Neuronal stem cell (in vitro differentiated cells): ENCODE measurements at regions not wholly inside any gene's neighbourhood (a gene's known extent, or its start where the extent isn't known, plus 50 kb on each side); places are given as distances from the start of the nearest gene placed in this dataset.
A peak's percentile ranks its signal among the peaks of the same experiment; 100 is the strongest.

Source experiments
- DNase-seq: peaks from one replicate; pipeline ENCODE4 v3.0.0-alpha.2; 2013; ENCODE audit warnings: low spot score
- H2AFZ ChIP-seq: one replicate; pipeline ENCODE4 v1.6.1; 2013; ENCODE audit warnings: mild to moderate bottlenecking, low read length, inconsistent platforms
- H2AK5ac ChIP-seq: 2 replicates; pipeline ENCODE4 v1.6.1; 2013; ENCODE audit warnings: low read depth, mild to moderate bottlenecking, inconsistent platforms, low read length, moderate library complexity, mixed read lengths
- H2BK120ac ChIP-seq: 2 replicates; pipeline ENCODE4 v1.6.1; 2013; ENCODE audit warnings: low read depth, mild to moderate bottlenecking, inconsistent platforms, low read length, moderate library complexity, mixed read lengths
- H2BK12ac ChIP-seq: one replicate; pipeline ENCODE4 v1.6.1; 2013; ENCODE audit warnings: low read length, inconsistent platforms
- H2BK15ac ChIP-seq: 2 replicates; pipeline ENCODE4 v1.6.1; 2013; ENCODE audit warnings: mild to moderate bottlenecking, low read length, inconsistent platforms, mixed read lengths
- H2BK5ac ChIP-seq: one replicate; pipeline ENCODE4 v1.6.1; 2013; ENCODE audit warnings: inconsistent platforms, mild to moderate bottlenecking, low read length, moderate library complexity
- H3K14ac ChIP-seq: one replicate; pipeline ENCODE4 v1.6.1; 2013; ENCODE audit warnings: low read length, inconsistent platforms
- H3K18ac ChIP-seq: 2 replicates; pipeline ENCODE4 v1.6.1; 2013; ENCODE audit warnings: low read length, inconsistent platforms
- H3K23ac ChIP-seq: 2 replicates; pipeline ENCODE4 v1.6.1; 2013; ENCODE audit warnings: low read depth, mild to moderate bottlenecking, mixed read lengths, low read length, inconsistent platforms; ENCODE audit not compliant: poor library complexity
- H3K27ac ChIP-seq: replicated peaks from 3 replicates; pipeline ENCODE4 v1.5.1; 2013; ENCODE audit warnings: low read length, inconsistent platforms
- H3K27me3 ChIP-seq, 3 experiments: 2 replicates each; pipeline ENCODE4 v1.6.1; 2013; ENCODE audit warnings: low read length in 3 of 3, mild to moderate bottlenecking in 2 of 3, inconsistent platforms in 1 of 3, low read depth in 1 of 3, mixed read lengths in 1 of 3, moderate library complexity in 1 of 3; ENCODE audit not compliant: control insufficient read depth in 3 of 3, insufficient read depth in 3 of 3
- H3K36me3 ChIP-seq, 2 donors: replicated peaks in 1 of 2; 2 replicates each; pipeline ENCODE4 v1.6.1; 2013; ENCODE audit warnings: low read length in 2 of 2; ENCODE audit not compliant: control insufficient read depth in 2 of 2, insufficient read depth in 2 of 2
- H3K4ac ChIP-seq: 2 replicates; pipeline ENCODE4 v1.6.1; 2013; ENCODE audit warnings: inconsistent platforms, mild to moderate bottlenecking, low read length, moderate library complexity
- H3K4me1 ChIP-seq, 2 donors: 1 replicate in 1 of 2; 2 replicates in 1 of 2; pipeline ENCODE4 v1.6.1; 2013; ENCODE audit warnings: low read length in 2 of 2, low read depth in 1 of 2; ENCODE audit not compliant: control insufficient read depth in 2 of 2, insufficient read depth in 1 of 2
- H3K4me2 ChIP-seq: one replicate; pipeline ENCODE4 v1.6.1; 2013; ENCODE audit warnings: mild to moderate bottlenecking, low read length, inconsistent platforms; ENCODE audit not compliant: insufficient read depth, poor library complexity, severe bottlenecking
- H3K4me3 ChIP-seq, 2 donors: 2 replicates each; pipeline ENCODE4 v1.5.1; 2013; ENCODE audit warnings: low read length in 2 of 2, mild to moderate bottlenecking in 2 of 2, inconsistent platforms in 1 of 2, moderate library complexity in 1 of 2
- H3K79me1 ChIP-seq: one replicate; pipeline ENCODE4 v1.6.1; 2013; ENCODE audit warnings: low read depth, mild to moderate bottlenecking, inconsistent platforms, low read length, moderate library complexity
- H3K9ac ChIP-seq: one replicate; pipeline ENCODE4 v1.6.1; 2013; ENCODE audit warnings: mild to moderate bottlenecking, low read depth, low read length, inconsistent platforms; ENCODE audit not compliant: poor library complexity
- H3K9me3 ChIP-seq, 2 donors: replicated peaks in 1 of 2; 2 replicates each; pipeline versions ENCODE3 to v1.6.1; 2013; ENCODE audit warnings: low read length in 2 of 2, mild to moderate bottlenecking in 2 of 2, inconsistent platforms in 1 of 2, low read depth in 1 of 2, mixed read lengths in 1 of 2, moderate library complexity in 1 of 2; ENCODE audit not compliant: control insufficient read depth in 2 of 2, insufficient read depth in 1 of 2
- H4K8ac ChIP-seq: one replicate; pipeline ENCODE4 v1.6.1; 2013; ENCODE audit warnings: low read depth, mild to moderate bottlenecking, inconsistent platforms, low read length, moderate library complexity
- H4K91ac ChIP-seq: one replicate; pipeline ENCODE4 v1.6.1; 2013; ENCODE audit warnings: low read length, low read depth, mild to moderate bottlenecking, inconsistent platforms; ENCODE audit not compliant: poor library complexity
- WGBS, 2 donors: extraction: QIAGEN DNeasy Blood & Tissue Kit; methylation state at CpG; one replicate each; pipeline ENCODE4 v1.1.7; 2013; ENCODE audit warnings: missing lambda C conversion rate in 2 of 2, mixed read lengths in 1 of 2; ENCODE audit not compliant: insufficient read length in 2 of 2, insufficient replicate concordance in 1 of 2; ENCODE audit errors: extremely low coverage in 2 of 2; 5-methylcytosine and 5-hydroxymethylcytosine counted together

DNA sequence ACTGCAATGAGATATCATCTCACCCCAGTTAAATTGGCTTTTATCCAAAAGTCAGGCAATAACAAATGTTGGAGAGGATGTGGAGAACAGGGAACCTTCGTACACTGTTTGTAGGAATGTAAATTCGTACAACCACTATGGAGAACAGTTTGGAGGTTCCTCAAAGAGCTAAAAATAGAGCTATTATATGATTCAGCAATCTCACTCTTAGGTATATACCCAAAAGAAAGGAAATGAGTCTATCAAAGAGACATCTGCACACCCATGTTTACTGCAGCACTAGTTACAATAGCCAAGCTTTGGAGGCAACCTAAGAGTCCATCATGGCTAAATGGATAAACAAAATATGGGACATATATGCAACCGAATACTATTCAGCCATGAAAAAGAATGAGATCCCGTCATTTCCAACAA is 68.0 kb upstream of the HES1 start:
- Histone ChIP-seq H3K18ac (no peak overlapping the region), H3K36me3 (no peaks in the 10 kb centered on the region), H2BK5ac (no peak overlapping the region), H3K27ac (no peak overlapping the region), H3K9ac (no peak overlapping the region), H3K4me2 (no peak overlapping the region), H3K4me1 (peaks cover 13 to 15% of the 10 kb centered on the region in 2 donors), H2BK15ac (no peak overlapping the region), H3K79me1 (no peaks in the 10 kb centered on the region), H2AFZ (no peak overlapping the region), H3K14ac (no peak overlapping the region), H2BK12ac (no peak overlapping the region), H3K4me3 (no peak overlapping the region), H3K4ac (no peak overlapping the region), H3K9me3 (peaks cover 7 to 32% of the 10 kb centered on the region in 2 donors), H4K91ac (no peak overlapping the region), H2AK5ac (no peak overlapping the region), H3K23ac (no peak overlapping the region), H3K27me3 (peaks cover 0 to 13% (median 0%) of the 10 kb centered on the region in 3 experiments), H4K8ac (no peak overlapping the region), H2BK120ac (no peak overlapping the region)
- WGBS, 2 donors = no CpG with 5 or more reads among the region's 4 CpGs
- DNase-seq = no peak

DNA sequence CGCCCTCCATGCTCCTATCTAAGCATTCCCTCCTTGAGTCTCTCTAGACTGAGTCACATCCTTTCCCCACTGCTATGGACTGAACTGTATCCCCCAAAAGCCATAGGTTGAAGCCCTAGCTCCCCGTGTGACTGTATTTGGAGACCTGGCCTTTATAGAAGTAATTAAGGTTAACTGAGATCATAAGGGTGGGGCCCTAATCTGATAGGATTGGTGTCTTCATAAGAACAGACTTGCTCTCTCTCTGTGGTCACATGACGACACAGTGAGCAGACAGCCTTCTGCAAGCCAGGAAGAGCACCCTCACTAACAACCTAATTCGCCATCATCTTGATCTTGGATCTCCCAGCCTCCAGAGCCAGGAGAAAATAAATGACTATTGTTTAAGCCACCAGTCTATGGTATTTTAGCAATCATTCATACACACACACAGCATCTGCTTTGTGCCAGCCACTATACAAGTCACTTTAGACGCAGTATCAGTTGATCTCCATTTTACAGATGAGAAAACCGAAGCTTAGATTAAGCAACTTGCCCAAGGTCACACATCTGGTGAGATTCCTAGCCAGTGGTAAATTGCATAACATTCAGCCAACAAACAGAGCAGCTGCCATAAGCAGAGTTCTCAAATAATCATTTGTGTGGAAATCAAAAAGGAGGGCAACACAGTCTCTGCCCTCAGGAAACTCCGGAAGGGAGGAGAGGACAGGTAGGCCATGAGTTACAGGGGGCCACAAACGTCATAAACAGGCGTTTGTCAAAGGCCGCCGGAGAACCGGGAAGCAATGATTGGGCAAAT is 66.3 kb upstream of the HES1 start:
- H3K4ac ChIP-seq = no peak overlapping the region
- no peak overlapping the region for H2BK12ac ChIP-seq
- no peak overlapping the region for H2BK15ac ChIP-seq
- peaks cover 0 to 13% (median 0%) of the 10 kb centered on the region in 3 experiments for H3K27me3 ChIP-seq
- no peak overlapping the region for H3K4me2 ChIP-seq
- H3K27ac ChIP-seq = no peak overlapping the region
- H3K4me3 ChIP-seq = no peak overlapping the region
- H3K9me3 ChIP-seq = peaks cover 8 to 36% of the 10 kb centered on the region in 2 donors
- peaks cover 8 to 10% of the 10 kb centered on the region in 2 donors for H3K4me1 ChIP-seq
- no peaks in the 10 kb centered on the region for H3K79me1 ChIP-seq
- no peak overlapping the region for H2BK5ac ChIP-seq
- no peak overlapping the region for H3K18ac ChIP-seq
- H3K36me3 ChIP-seq = no peaks in the 10 kb centered on the region
- H3K14ac ChIP-seq = no peak overlapping the region
- no peak overlapping the region for H2AFZ ChIP-seq
- peak overlapping the region; percentile 47 for H2AK5ac ChIP-seq
- H3K23ac ChIP-seq = no peak overlapping the region
- WGBS, 2 donors = no CpG with 5 or more reads among the region's 12 CpGs
- no peak overlapping the region for H4K8ac ChIP-seq
- no peak overlapping the region for H4K91ac ChIP-seq
- H3K9ac ChIP-seq = no peak overlapping the region
- no peak for DNase-seq
- H2BK120ac ChIP-seq = no peak overlapping the region

- no peak for DNase-seq
- no CpG with 5 or more reads among the region's 15 CpGs for WGBS, 2 donors
Measured at GRCh38 chr3:194070220-194070633, 65.7 kb upstream of the HES1 start.

DNA sequence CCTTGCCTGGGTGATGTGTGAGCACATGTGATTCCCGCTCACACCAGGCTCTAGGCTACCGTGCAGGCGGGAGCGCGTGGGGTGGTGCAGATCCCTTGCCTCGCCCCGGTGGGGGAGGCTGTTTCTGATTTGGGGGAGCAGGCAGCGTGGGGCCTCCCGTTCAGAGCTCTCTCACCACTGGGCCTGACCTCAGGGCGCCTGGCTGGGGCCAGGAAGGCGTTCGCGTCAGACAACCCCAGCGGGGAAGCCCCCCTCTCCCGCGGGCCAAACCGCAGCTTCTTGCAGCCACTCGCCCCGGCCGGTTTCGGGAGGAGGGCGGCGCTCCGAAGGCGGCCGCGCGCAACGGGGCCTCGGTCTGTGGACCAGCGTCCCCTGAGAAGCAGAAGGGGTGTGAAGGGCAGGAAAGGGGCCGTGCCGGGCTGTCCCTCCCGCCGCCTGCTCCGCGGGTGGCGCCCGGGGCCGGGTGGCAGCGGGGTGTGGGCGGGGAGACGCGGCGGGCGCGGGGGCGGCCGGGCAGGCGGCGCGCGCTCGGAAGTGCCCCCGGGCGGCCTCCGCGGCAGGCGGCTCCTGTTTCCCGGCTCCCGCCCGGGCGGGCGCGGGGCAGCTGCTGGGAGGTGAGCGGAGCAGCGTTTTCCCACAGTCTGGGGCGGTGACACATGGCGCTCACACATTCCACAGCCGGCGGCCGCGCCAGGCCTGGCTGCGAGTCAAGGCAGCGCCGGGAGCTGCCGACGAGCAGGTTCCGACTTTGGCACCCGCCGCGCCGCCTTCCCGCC is 65.1 kb upstream of the HES1 start:
- peak overlapping the region; percentile 99 for H2AK5ac ChIP-seq
- peak overlapping the region; percentile 63 for H3K14ac ChIP-seq
- peaks cover 8 to 32% of the 10 kb centered on the region in 2 donors for H3K9me3 ChIP-seq
- H3K27me3 ChIP-seq = peaks cover 0 to 13% (median 0%) of the 10 kb centered on the region in 3 experiments
- no peaks in the 10 kb centered on the region for H3K79me1 ChIP-seq
- WGBS, 2 donors = no CpG with 5 or more reads among the region's 84 CpGs
- peak overlapping the region; percentile 88 for H2AFZ ChIP-seq
- peak overlapping the region; percentile 97 for H3K4me2 ChIP-seq
- H2BK120ac ChIP-seq = peak overlapping the region; percentile 73
- H4K91ac ChIP-seq = no peak overlapping the region
- H3K18ac ChIP-seq = peak overlapping the region; percentile 98
- no peak overlapping the region for H4K8ac ChIP-seq
- H3K4ac ChIP-seq = peak overlapping the region; percentile 66
- peak overlapping the region; percentile 72 for H3K9ac ChIP-seq
- DNase-seq = peak; percentile 68
- H3K27ac ChIP-seq = no peak overlapping the region
- H2BK12ac ChIP-seq = peak overlapping the region; percentile 99
- H3K4me1 ChIP-seq = peaks cover 12 to 13% of the 10 kb centered on the region in 2 donors
- peak overlapping the region; percentile 74 for H3K23ac ChIP-seq
- peak overlapping the region; percentile 99 for H2BK15ac ChIP-seq
- H2BK5ac ChIP-seq = no peak overlapping the region
- H3K36me3 ChIP-seq = no peaks in the 10 kb centered on the region
- peak overlapping the region; percentile 47 to 76 for H3K4me3 ChIP-seq

More at GRCh38 chr3:194070220-194070633, 65.7 kb upstream of the HES1 start:
- H2BK5ac ChIP-seq = no peak overlapping the region
- H2BK120ac ChIP-seq = no peak overlapping the region
- H2AK5ac ChIP-seq = peak overlapping the region; percentile 99
- no peaks in the 10 kb centered on the region for H3K36me3 ChIP-seq
- no peak overlapping the region for H3K27ac ChIP-seq
- peak overlapping the region; percentile 74 for H3K23ac ChIP-seq
- peak overlapping the region; percentile 98 for H3K18ac ChIP-seq
- H3K27me3 ChIP-seq = peaks cover 0 to 13% (median 0%) of the 10 kb centered on the region in 3 experiments
- H2AFZ ChIP-seq = peak overlapping the region; percentile 88
- peaks cover 8 to 36% of the 10 kb centered on the region in 2 donors for H3K9me3 ChIP-seq
- peak overlapping the region; percentile 72 for H3K9ac ChIP-seq
- H4K91ac ChIP-seq = no peak overlapping the region
- no peak overlapping the region for H3K4ac ChIP-seq
- peaks cover 6 to 8% of the 10 kb centered on the region in 2 donors for H3K4me1 ChIP-seq
- peak overlapping the region; percentile 47 to 76 for H3K4me3 ChIP-seq
- H3K4me2 ChIP-seq = peak overlapping the region; percentile 97
- H4K8ac ChIP-seq = no peak overlapping the region
- peak overlapping the region; percentile 63 for H3K14ac ChIP-seq
- H2BK12ac ChIP-seq = peak overlapping the region; percentile 99
- H2BK15ac ChIP-seq = peak overlapping the region; percentile 99
- no peaks in the 10 kb centered on the region for H3K79me1 ChIP-seq
